DMS53 treated with DMSO at 0.1 percent for 48 hours (cell line): ENCODE measurements at regions not wholly inside any gene's neighbourhood (a gene's known extent, or its start where the extent isn't known, plus 50 kb on each side); places are given as distances from the start of the nearest gene placed in this dataset.
A peak's percentile ranks its signal among the peaks of the same experiment; 100 is the strongest.

Experiments
- DNase-seq: peaks from one replicate; lab custom pipeline; 2025; ENCODE audit not compliant: unreplicated experiment; lab: John Stamatoyannopoulos, UW

GRCh38 chr14:65278589-65278988 lies 133.9 kb upstream of the FUT8 start:
- DNase-seq = no peak

DNA sequence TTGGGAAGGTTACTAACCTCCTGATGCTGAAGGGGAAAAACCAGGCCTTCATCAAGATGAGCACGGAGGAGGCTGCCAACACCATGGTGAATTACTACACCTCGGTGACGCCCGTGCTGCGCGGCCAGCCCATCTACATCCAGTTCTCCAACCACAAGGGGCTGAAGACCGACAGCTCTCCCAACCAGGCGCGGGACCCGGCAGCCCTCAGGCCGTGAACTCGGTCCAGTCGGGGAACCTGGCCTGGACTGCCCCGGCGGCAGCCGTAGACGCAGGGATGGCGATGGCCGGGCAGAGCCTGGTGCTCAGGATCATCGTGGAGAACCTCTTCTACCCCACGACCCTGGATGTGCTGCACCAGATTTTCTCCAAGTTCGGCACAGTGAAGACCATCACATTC lies 133.0 kb upstream of the FUT8 start:
- no peak for DNase-seq

DNA sequence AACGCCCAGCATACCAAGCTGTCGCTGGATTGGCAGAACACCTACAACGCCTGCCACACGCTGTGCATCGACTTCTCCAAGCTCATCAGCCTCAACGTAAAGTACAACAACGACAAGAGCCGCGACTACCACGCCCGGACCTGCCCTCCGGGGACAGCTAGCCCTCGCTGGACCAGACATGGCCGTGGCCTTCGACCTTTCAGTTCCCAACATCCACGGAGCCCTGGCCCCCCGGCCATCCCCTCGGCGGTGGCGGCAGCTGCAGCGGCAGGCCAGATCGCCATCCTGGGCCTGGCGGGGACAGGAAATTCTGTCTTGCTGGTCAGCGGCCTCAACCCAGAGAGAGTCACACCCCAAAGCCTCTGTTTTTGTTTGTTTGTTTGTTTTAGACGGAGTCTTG lies 132.6 kb upstream of the FUT8 start:
- no peak for DNase-seq

- DNase-seq = no peak
Observed at GRCh38 chr14:65280653-65281052, 131.9 kb upstream of the FUT8 start.

DNA sequence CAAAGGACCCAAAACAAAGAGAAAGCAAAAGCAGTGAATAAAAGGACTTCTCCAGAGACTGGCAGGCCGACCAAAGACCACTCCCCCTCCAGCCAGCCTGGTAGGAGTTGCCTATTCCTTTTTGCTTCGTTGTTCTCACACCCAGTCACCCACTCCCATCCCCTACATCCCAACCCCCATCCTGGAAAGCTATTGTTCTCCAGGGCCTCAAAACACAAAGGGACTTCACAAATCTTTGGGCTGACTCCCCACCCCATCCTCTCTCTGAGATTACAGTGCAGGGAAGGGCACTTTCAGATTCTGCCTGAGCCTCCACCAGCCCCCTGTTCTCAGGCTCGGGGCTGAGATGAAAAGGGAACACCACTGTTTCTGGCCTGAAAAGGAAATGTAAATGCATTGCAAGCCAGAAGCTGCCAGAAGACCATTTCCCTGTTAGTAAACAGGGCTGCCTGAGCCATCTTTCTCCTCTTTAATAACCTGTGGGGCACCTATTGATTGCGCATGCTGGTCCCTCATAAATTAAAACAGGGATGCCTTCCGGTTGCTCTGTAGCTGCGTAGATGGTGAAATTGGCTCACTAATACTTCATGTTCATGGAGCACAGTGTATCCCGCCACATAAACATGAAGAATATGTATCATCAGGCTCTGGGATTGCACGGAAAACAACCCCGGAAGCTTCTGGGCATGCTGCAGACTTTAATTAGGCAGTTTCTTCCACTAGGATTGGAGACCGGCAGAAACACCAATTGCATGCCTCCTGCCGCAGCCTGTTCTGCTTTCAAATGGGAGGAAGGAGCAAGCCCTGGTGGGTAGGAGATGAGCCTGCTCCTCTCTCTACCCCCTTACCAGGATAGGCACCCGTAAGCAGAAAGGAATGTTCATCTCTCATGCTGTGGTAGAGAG lies 130.3 kb upstream of the FUT8 start:
- no peak for DNase-seq

GRCh38 chr14:65282896-65283253 lies 129.7 kb upstream of the FUT8 start:
- no peak for DNase-seq

- no peak for DNase-seq
Observed at GRCh38 chr14:65286443-65286842, 126.1 kb upstream of the FUT8 start.

GRCh38 chr14:65287264-65288131 lies 125.0 kb upstream of the FUT8 start:
- no peak for DNase-seq

DNA sequence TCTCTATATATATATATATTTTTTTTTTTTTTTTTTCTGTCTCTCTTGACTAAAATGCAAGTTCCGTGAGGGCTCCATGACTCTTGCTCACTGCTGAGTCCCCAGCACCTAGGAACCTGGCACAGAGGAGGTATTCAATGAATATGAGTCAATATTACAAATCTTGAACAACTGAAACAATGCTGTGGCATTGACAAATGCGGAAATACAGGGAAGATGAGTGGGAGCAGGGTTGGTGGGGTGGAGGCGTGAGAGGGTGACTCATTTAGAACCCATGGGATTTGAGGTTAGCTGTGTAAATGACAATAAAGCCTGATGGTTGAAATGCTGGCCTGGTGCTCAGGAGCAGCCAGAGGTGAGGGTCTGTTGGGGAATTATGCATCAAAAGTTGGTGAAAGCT lies 121.7 kb upstream of the FUT8 start:
- DNase-seq = no peak

GRCh38 chr14:65291531-65291930 lies 121.0 kb upstream of the FUT8 start:
- DNase-seq = no peak

DNA sequence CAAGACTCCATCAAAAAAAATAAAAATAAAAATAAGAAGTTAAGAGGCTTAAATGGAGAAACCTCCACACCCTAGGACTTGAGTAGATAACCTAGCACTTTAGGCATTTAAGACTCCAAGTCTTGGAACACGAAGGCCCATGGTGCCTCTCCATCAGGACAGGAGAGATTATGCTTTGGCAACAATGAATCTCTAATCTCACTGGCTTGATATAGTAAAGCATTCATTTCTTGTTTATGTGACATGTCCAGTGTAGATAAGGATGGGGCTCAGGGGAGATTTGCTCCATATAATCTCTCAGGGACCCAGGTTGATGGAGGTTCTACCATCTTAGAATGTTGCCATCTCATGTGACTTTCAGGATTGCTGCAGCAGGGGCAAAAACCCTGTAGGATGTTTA lies 117.7 kb upstream of the FUT8 start:
- no peak for DNase-seq

- no peak for DNase-seq
Observed at GRCh38 chr14:65296402-65296801, 116.1 kb upstream of the FUT8 start.

DNA sequence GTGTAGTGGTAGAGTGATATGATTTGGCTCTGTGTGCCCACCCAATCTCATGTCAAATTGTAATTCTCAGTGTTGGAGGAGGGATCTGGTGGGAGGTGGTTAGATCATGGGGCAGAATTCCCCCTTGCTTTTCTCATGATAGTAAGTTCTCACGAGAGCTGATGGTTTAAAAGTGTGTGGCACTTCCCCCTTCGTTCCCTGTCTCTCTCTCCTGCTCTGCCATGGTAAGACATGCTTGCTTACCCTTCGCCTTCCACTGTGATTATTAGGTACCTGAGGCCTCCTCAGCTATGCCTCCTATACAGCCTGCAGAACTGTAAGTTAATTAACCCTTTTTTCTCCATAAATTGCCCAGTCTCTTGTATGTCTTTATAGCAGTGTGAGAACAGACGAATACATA lies 115.7 kb upstream of the FUT8 start:
- no peak for DNase-seq

DNA sequence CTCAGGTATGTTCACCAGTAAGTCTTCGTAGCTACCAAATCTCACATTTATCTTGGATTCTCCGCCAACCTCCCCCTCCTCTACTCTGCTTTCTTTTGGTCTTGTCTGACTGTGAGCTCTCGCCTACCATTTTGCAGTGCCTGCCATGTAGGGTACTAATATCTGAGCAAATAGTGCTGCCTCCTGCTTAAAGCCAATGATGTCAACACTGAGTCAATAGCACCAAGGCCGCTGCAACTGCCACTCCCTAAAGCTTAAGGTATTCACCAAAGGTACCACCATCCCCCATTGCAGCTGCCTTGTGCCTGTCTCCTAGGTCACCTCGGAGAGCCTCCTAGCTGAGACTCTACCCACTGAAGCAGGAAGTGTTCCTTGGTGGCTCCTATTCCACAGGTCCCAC lies 114.8 kb upstream of the FUT8 start:
- peak; percentile 31 for DNase-seq

DNA sequence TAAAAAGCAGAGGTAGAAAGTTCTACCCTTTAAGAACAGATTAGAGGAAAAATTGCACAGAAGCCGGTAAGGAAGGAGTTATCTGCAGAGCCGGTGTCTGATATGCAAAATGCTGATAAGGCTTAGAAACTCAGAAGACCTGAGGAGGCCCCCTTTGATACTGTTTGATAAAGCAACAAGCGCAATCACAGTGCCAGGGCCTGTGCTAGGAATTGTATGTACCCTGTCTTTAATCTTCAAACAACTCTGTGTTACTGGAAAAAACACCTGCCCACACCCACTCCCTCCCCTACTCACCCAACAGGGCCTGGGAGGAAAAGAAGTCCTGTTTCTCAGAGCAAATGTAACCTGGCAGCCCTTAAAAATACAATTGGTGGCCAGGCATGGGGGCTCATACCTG lies 112.7 kb upstream of the FUT8 start:
- no peak for DNase-seq

- no peak for DNase-seq
Observed at GRCh38 chr14:65301862-65302539, 110.5 kb upstream of the FUT8 start.

GRCh38 chr14:65302571-65303189 lies 109.8 kb upstream of the FUT8 start:
- no peak for DNase-seq

DNA sequence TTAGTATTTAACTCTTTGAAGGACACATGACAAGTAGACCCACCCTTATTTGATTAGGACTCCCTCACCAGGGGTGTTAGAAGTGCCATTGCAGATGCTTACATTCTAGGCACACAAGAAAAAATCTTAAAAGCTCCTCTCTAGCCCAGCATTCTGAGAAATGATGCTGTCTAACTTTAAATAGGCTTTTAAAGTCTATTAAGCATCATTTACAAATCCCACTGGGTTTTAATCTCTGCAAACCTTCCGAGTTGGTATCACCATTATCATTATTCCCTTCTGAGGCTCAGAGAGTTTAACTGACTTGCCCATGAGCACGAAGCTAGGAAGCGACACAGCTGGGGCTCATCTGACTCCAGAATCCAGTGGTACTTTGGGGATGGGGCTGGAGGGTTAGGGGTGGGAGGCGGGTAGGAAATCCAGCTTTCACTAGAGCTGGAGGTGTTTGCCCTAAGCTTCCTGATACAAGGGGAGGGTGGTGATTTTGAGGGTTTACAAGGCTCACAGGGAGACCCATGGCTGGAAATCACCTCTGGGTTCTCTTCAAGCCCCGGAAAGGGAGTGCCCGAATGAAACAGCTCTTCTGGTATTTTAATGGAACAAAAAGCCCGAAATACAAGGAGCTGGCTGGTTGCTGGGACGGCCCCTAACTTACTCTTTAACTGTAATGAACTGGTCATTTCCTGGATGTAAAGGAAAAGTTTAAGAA lies 109.2 kb upstream of the FUT8 start:
- no peak for DNase-seq

DNA sequence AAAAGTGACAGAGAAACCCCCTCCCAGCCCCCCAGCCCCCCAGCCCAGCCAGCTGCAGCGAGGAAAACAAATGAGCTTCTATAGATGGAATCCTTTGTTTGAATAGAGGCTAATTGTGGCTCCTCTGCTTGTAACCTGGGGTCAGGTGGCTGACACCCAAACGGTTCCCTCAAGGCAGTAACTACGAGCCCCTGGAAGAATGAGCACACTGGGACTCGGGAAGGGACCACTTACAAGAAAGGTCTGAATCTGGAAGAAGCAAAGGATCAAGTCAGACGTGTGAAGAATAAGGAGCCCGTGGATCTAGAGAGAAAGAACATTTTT lies 108.7 kb upstream of the FUT8 start:
- DNase-seq = no peak

DNA sequence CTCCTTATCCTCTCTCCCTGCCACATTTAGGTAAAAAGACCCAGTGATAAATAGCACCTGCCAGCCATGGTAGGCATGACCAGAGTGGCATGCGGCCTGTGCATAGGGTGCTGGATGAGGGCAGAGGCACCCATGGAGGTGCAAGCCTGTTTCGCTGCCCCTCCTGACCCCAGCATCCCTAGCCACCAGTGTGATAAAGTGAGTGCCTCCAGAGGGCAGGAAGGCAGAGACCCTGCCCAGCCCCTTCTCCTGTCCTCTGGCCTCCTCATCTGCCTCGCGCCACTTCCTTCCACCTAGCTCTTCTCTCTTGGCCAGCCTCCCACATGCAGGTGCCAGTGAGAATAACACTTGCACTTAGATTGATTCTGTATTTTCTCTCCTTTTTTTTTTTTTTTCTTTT lies 108.3 kb upstream of the FUT8 start:
- DNase-seq = no peak

DNA sequence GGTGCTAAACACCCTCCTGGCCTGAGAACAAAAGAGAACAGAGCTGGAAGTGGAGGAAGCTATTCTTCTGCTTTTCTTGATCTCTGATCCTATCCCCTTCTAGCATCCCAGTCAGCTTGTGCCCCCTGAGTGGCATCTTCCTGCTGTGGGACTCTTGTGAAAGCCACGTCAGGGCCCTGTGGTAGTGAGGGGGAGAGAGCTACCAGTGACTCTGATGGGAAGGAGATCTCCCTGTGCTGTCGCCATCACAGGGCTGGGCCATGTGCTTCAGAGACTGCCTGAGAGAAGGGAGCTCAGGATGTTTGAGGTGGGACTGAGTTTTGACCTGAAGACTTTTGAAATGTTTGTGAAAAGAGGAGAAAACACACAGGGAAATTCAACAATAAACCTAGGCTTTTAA lies 107.6 kb upstream of the FUT8 start:
- no peak for DNase-seq
